OCI-LY1 (cell line): ENCODE measurements at regions not wholly inside any gene's neighbourhood (a gene's known extent, or its start where the extent isn't known, plus 50 kb on each side); places are given as distances from the start of the nearest gene placed in this dataset.

ENCODE experiments used
- H2AFZ ChIP-seq: fragments of 200-600 bp; sonication (generic), shearing (Covaris generic); 2 replicates; pipeline ENCODE4 v1.6.0; 2014; ENCODE audit warnings: antibody characterized with exemption, mild to moderate bottlenecking, low read length
- H3F3A ChIP-seq: fragments of 200-600 bp; sonication (generic), shearing (Covaris generic); 2 replicates; pipeline ENCODE4 v1.6.0; 2014; ENCODE audit warnings: mild to moderate bottlenecking, antibody characterized with exemption, low read length, moderate library complexity; ENCODE audit not compliant: insufficient read depth
- H3K27ac ChIP-seq: fragments of 200-600 bp; sonication (generic); 2 replicates; pipeline ENCODE4 v1.5.1; 2014; ENCODE audit warnings: low read length, mixed run types, mild to moderate bottlenecking, low read depth; ENCODE audit not compliant: poor library complexity, severe bottlenecking
- H3K27me3 ChIP-seq: fragments of 200-600 bp; sonication (generic); 2 replicates; pipeline ENCODE4 v1.6.0; 2014; ENCODE audit warnings: antibody characterized with exemption, mild to moderate bottlenecking, low read length, moderate library complexity; ENCODE audit not compliant: insufficient read depth
- H3K36me3 ChIP-seq: fragments of 200-600 bp; sonication (generic); 2 replicates; pipeline ENCODE4 v1.6.1; 2014; ENCODE audit warnings: mild to moderate bottlenecking, antibody characterized with exemption, low read length, moderate library complexity, mixed read lengths; ENCODE audit not compliant: insufficient read depth
- H3K4me1 ChIP-seq: fragments of 200-600 bp; sonication (generic); 2 replicates; pipeline ENCODE4 v1.5.1; 2014; ENCODE audit warnings: mild to moderate bottlenecking, low read length, moderate library complexity; ENCODE audit not compliant: insufficient read depth, severe bottlenecking
- H3K4me2 ChIP-seq: fragments of 200-600 bp; sonication (generic), shearing (Covaris generic); 2 replicates; pipeline ENCODE4 v1.6.1; 2014; ENCODE audit warnings: low read length
- H3K4me3 ChIP-seq: fragments of 200-600 bp; sonication (generic); 2 replicates; pipeline ENCODE4 v1.5.1; 2014; ENCODE audit warnings: low read length, low read depth, mild to moderate bottlenecking, mixed read lengths; ENCODE audit not compliant: poor library complexity, severe bottlenecking
- H3K79me2 ChIP-seq: fragments of 200-600 bp; shearing (Covaris generic); 2 replicates; pipeline ENCODE4 v1.6.1; 2016; ENCODE audit warnings: mixed run types, low read length, mixed read lengths; ENCODE audit not compliant: insufficient read depth
- H3K9ac ChIP-seq: fragments of 200-600 bp; sonication (generic), shearing (Covaris generic); 2 replicates; pipeline ENCODE4 v1.6.1; 2014; ENCODE audit warnings: mild to moderate bottlenecking, low read length, mixed read lengths
- H3K9me2 ChIP-seq: fragments of 200-600 bp; sonication (generic), shearing (Covaris generic); 2 replicates; pipeline ENCODE4 v1.6.1; 2014; ENCODE audit warnings: low read depth, mild to moderate bottlenecking, low read length, mixed read lengths
- H3K9me3 ChIP-seq: fragments of 200-600 bp; shearing (Covaris generic); 2 replicates; pipeline ENCODE4 v1.6.1; 2014; ENCODE audit warnings: low read length, mixed read lengths
- H4K20me1 ChIP-seq: fragments of 200-600 bp; sonication (generic), shearing (Covaris generic); 2 replicates; pipeline ENCODE4 v1.6.0; 2016; ENCODE audit warnings: mild to moderate bottlenecking, low read length; ENCODE audit not compliant: insufficient read depth
- EZH2 ChIP-seq: fragments of 200-600 bp; sonication (generic), shearing (Covaris generic); IDR thresholded peaks from 2 replicates; pipeline ENCODE4 v1.8.0; 2017; ENCODE audit warnings: borderline replicate concordance, mixed run types, mild to moderate bottlenecking, antibody characterized with exemption, low read length, moderate library complexity, mixed read lengths
- TF ChIP-seq, protein P1 (sequence below): fragments of 200-600 bp; sonication (generic), shearing (Covaris generic); IDR thresholded peaks from 2 replicates; pipeline ENCODE4 v1.5.1; 2017; ENCODE audit warnings: mild to moderate bottlenecking, antibody characterized with exemption, low read length, moderate library complexity, mixed read lengths

DNA sequence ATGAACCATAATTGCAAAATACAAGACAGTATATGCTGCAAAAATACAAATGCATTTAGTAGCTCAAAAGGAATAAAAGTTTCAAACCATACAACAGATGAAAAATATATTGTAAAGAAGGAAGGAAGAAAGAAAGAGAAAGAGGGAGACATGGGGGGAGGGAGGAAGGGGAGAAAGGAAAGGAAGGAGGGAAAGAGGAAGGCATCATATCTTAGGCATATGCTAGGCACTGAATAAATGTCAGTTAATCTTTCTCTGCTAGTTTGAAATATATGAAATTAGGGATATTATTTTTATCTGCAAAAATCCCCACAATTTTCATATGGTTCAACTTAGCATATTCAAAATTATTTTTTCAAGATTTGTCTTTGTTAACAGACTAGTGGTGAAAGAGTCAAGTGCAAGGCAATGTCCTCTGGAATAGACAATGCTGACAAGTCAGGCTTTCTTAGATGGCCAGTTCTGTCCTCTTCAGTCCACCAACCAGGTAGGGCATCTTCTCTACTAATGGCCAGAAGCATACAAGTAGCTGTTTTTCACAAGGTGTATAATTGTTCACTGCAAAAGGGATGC lies 506.4 kb downstream of the PRKD1 start:
- no peaks in the 10 kb centered on the region for H3K36me3 ChIP-seq

DNA sequence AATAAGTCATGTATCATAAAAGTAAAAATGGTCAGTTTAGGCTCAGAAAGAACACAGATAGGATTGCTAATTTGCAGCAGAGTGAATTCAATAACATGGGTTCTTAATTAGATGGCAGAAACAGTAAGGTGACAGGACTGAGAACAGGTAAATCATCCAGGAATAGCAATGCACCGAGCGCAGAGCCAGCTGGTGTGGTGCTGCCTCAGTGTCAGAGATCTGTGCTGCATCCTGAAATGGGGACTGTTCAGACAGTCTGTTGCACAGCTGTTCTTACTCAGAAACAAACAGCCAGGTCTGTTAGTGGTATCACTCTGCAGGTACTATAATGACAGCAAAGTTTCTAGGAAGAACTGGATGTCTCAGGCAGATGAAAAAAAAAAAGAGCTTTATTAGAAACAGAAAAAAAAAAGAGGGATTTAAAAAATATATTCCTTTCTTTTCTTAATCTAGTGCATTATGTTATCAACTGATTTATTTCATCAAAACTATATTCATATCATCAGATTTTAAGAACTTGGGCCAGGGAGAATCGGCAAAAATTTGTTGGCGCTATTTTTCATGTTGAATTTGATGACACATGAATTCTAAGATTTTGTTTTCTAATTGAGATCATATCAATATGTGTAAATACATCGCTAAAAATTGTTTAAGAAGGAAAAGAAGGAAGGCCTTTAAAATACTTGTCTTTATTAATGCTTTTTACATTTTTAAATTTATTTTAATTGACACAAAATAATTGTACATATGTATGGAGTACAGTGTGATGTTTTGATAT lies 501.8 kb downstream of the PRKD1 start:
- no peak for TF ChIP-seq EZH2
- TF ChIP-seq, protein P1, sequence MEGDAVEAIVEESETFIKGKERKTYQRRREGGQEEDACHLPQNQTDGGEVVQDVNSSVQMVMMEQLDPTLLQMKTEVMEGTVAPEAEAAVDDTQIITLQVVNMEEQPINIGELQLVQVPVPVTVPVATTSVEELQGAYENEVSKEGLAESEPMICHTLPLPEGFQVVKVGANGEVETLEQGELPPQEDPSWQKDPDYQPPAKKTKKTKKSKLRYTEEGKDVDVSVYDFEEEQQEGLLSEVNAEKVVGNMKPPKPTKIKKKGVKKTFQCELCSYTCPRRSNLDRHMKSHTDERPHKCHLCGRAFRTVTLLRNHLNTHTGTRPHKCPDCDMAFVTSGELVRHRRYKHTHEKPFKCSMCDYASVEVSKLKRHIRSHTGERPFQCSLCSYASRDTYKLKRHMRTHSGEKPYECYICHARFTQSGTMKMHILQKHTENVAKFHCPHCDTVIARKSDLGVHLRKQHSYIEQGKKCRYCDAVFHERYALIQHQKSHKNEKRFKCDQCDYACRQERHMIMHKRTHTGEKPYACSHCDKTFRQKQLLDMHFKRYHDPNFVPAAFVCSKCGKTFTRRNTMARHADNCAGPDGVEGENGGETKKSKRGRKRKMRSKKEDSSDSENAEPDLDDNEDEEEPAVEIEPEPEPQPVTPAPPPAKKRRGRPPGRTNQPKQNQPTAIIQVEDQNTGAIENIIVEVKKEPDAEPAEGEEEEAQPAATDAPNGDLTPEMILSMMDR = no peak
- Histone ChIP-seq H3K4me3 (no peak overlapping the region), H3K9me2 (no peaks in the 10 kb centered on the region; the same call in 1 of the 2 replicates), H2AFZ (no peak overlapping the region), H3K4me2 (no peak overlapping the region), H3K9me3 (no peaks in the 10 kb centered on the region), H3F3A (no peaks in the 10 kb centered on the region), H4K20me1 (no peaks in the 10 kb centered on the region), H3K79me2 (no peaks in the 10 kb centered on the region), H3K4me1 (no peaks in the 10 kb centered on the region), H3K27ac (no peak overlapping the region), H3K27me3 (no peaks in the 10 kb centered on the region), H3K36me3 (no peaks in the 10 kb centered on the region), H3K9ac (no peak overlapping the region)

More for the DNA sequence above, 506.4 kb downstream of the PRKD1 start:
- Histone ChIP-seq H4K20me1 (no peaks in the 10 kb centered on the region), H3K9me3 (no peaks in the 10 kb centered on the region), H3K9me2 (no peaks in the 10 kb centered on the region), H2AFZ (no peak overlapping the region), H3K4me1 (no peaks in the 10 kb centered on the region), H3K4me2 (no peak overlapping the region), H3K27ac (no peak overlapping the region), H3K4me3 (no peak overlapping the region), H3F3A (no peaks in the 10 kb centered on the region), H3K27me3 (no peaks in the 10 kb centered on the region), H3K79me2 (no peaks in the 10 kb centered on the region), H3K9ac (no peak overlapping the region)
- TF ChIP-seq EZH2 = no peak
- TF ChIP-seq, protein P1 = no peak

DNA sequence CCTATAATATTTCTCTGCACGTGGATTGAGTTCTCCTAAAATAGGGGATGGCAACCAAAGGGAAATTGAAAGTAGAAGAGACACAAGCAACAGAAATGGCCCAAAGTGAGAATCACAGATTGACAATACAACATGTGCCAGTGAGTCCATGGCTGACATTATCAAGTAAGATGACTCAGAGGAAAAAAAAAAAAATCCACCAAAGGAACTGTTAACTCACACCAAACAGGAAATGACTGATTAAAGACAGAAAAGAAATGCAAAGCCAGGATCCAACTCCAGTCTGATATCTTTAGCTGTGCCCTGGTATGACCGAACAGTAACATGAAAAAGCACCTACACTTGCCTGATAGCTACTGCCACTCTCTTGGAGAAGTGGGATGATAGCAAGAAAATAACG lies 485.0 kb downstream of the PRKD1 start:
- Histone ChIP-seq H2AFZ (no peak overlapping the region), H3K4me2 (no peak overlapping the region), H3F3A (no peaks in the 10 kb centered on the region), H3K36me3 (no peaks in the 10 kb centered on the region), H3K79me2 (no peaks in the 10 kb centered on the region), H3K4me1 (no peaks in the 10 kb centered on the region), H3K9ac (no peak overlapping the region), H3K9me2 (no peaks in the 10 kb centered on the region), H3K27ac (no peak overlapping the region), H4K20me1 (no peaks in the 10 kb centered on the region), H3K4me3 (no peak overlapping the region), H3K27me3 (no peaks in the 10 kb centered on the region; the same call in 1 of the 2 replicates), H3K9me3 (no peaks in the 10 kb centered on the region)
- TF ChIP-seq, protein P1 = no peak
- no peak for TF ChIP-seq EZH2
